NT2/D1 (cell line): ENCODE measurements at regions not wholly inside any gene's neighbourhood (a gene's known extent, or its start where the extent isn't known, plus 50 kb on each side); places are given as distances from the start of the nearest gene placed in this dataset.

ENCODE experiments used
- SUZ12 ChIP-seq: IDR thresholded peaks from 2 replicates; pipeline ENCODE4 v1.6.1; 2011; ENCODE audit not compliant: insufficient read length, insufficient read depth; ENCODE audit errors: extremely low read depth
- YY1 ChIP-seq: IDR thresholded peaks from 2 replicates; pipeline ENCODE4 v1.6.1; 2011; ENCODE audit not compliant: insufficient read length, insufficient read depth
- ZNF274 ChIP-seq: IDR thresholded peaks from 2 replicates; pipeline ENCODE4 v1.6.1; 2011; ENCODE audit warnings: mild to moderate bottlenecking, low read depth, low read length

GRCh38 chr2:221347471-221347870, 224.6 kb downstream of the EPHA4 start:
- TF ChIP-seq ZNF274 (no peak), SUZ12 (no peak), YY1 (no peak)
